GM12878 (cell line): ENCODE measurements at regions not wholly inside any gene's neighbourhood (a gene's known extent, or its start where the extent isn't known, plus 50 kb on each side); places are given as distances from the start of the nearest gene placed in this dataset.

Source experiments
- ATAC-seq: fragments of 200-7000 bp; cut with Tn5 transposase; 3 replicates; pipeline ENCODE4 v1.9.1; 2020; ENCODE audit warnings: mild to moderate bottlenecking, moderate library complexity
- BruUV-seq: library from RNA; stranded (reverse); fragments of 400-500 nt; replicated peaks from 2 replicates; lab custom pipeline; 2021; lab: Mats Ljungman, UMichigan
- CTCF ChIA-PET: fragments of 300-600 bp; sonication (Branson Sonifier 250); formaldehyde crosslinking; extraction: SDS; loops from one replicate; lab custom pipeline; 2021; ENCODE audit warnings: inconsistent platforms; lab: Yijun Ruan, JAX
- POLR2A ChIA-PET: fragments of 350-600 bp; formaldehyde crosslinking; extraction: SDS; loops from one replicate; lab custom pipeline; 2021; ENCODE audit warnings: inconsistent platforms; lab: Charles Lee
- RAD21 ChIA-PET: fragments of 300-600 bp; sonication (Branson Sonifier 250); formaldehyde crosslinking; loops from one replicate; lab custom pipeline; 2023; ENCODE audit warnings: antibody characterized with exemption; ENCODE audit not compliant: unreplicated experiment; lab: Charles Lee
- SMC1A ChIA-PET: fragments of 300-600 bp; sonication (Branson Sonifier 250); formaldehyde crosslinking; loops from one replicate; lab custom pipeline; 2023; ENCODE audit not compliant: unreplicated experiment, uncharacterized antibody; lab: Charles Lee
- DNase-seq: peaks from one replicate; pipeline ENCODE4 v3.0.0-alpha.2; 2011; ENCODE audit warnings: low read depth, low spot score
- FAIRE-seq: peaks from 3 replicates; lab custom pipeline; 2011; peaks lifted over from hg19 to GRCh38; lab: Jason Lieb, UNC
- H2AFZ ChIP-seq: 2 replicates; pipeline ENCODE4 v1.6.0; 2011; ENCODE audit warnings: low read depth, low read length, control low read depth; ENCODE audit not compliant: control insufficient read depth
- H3K27ac ChIP-seq: 2 replicates; pipeline ENCODE4 v1.5.1; 2011; ENCODE audit warnings: control low read depth; ENCODE audit not compliant: control insufficient read depth, insufficient read depth
- H3K27me3 ChIP-seq, 2 experiments: replicated peaks in 1 of 2; 2 replicates each; pipeline versions ENCODE4 v1.6.0 to v1.6.1; 2011; ENCODE audit warnings: low read length in 1 of 2; ENCODE audit not compliant: control insufficient read depth in 2 of 2, insufficient read depth in 2 of 2
- H3K36me3 ChIP-seq, 2 experiments: 2 replicates each; pipeline ENCODE4 v1.5.1; 2011; ENCODE audit warnings: low read length in 1 of 2; ENCODE audit not compliant: control insufficient read depth in 2 of 2, insufficient read depth in 2 of 2
- H3K4me1 ChIP-seq: 2 replicates; pipeline ENCODE4 v1.6.1; 2011; ENCODE audit warnings: mild to moderate bottlenecking, low read length, moderate library complexity, mixed read lengths; ENCODE audit not compliant: control insufficient read depth, insufficient read depth
- H3K4me2 ChIP-seq: 2 replicates; pipeline ENCODE4 v1.6.0; 2011; ENCODE audit warnings: control low read depth; ENCODE audit not compliant: control insufficient read depth, insufficient read depth
- H3K4me3 ChIP-seq: fragments of 200-600 bp; sonication (generic); 2 replicates; pipeline ENCODE4 v1.5.1; 2016
- H3K79me2 ChIP-seq: 2 replicates; pipeline ENCODE4 v1.6.0; 2011; ENCODE audit warnings: low read length; ENCODE audit not compliant: control insufficient read depth, insufficient read depth
- H3K9ac ChIP-seq: 2 replicates; pipeline ENCODE4 v1.8.0; 2011; ENCODE audit warnings: low read length, control low read depth, mixed read lengths; ENCODE audit not compliant: control insufficient read depth, insufficient read depth
- H3K9me3 ChIP-seq: replicated peaks from 3 replicates; pipeline ENCODE4 v1.5.1; 2011; ENCODE audit warnings: mild to moderate bottlenecking, low read length; ENCODE audit not compliant: control insufficient read depth, insufficient read depth
- H4K20me1 ChIP-seq: 2 replicates; pipeline ENCODE4 v1.6.0; 2011; ENCODE audit not compliant: control insufficient read depth, insufficient read depth
- BCL11A ChIP-seq: IDR thresholded peaks from 2 replicates; pipeline ENCODE4 v1.6.1; 2011; ENCODE audit warnings: low read depth, low read length
- BRCA1 ChIP-seq: IDR thresholded peaks from 2 replicates; pipeline ENCODE4 v1.6.1; 2011; ENCODE audit warnings: low read depth, low read length, improper control_type of control experiment
- E2F8 ChIP-seq: fragments of 450-650 bp; IDR thresholded peaks from 2 replicates; pipeline ENCODE4 v1.6.1; 2018; ENCODE audit warnings: mild to moderate bottlenecking, low read depth, moderate library complexity; ENCODE audit not compliant: partially characterized antibody
- EP300 ChIP-seq, 2 experiments: fragments of 150-350 bp in 1 of 2; IDR thresholded peaks; 2 replicates each; pipeline ENCODE4 v1.6.1; 2011 to 2012; ENCODE audit warnings: low read depth in 2 of 2, low read length in 2 of 2, borderline replicate concordance in 1 of 2, improper control_type of control experiment in 1 of 2, inconsistent platforms in 1 of 2; ENCODE audit not compliant: control insufficient read depth in 1 of 2
- ETV6 ChIP-seq, 2 experiments: fragments of 450-650 bp in 1 of 2; IDR thresholded peaks in 1 of 2; conservative IDR thresholded peaks in 1 of 2; 2 replicates each; pipeline ENCODE4 v1.6.1; 2014; ENCODE audit warnings: antibody characterized with exemption in 1 of 2, borderline replicate concordance in 1 of 2, low read depth in 1 of 2, mild to moderate bottlenecking in 1 of 2, moderate library complexity in 1 of 2
- HCFC1 ChIP-seq: fragments of 150-350 bp; IDR thresholded peaks from 2 replicates; pipeline ENCODE4 v1.6.1; 2014; ENCODE audit warnings: low read length
- MEF2B ChIP-seq: fragments of 450-650 bp; IDR thresholded peaks from 2 replicates; pipeline ENCODE4 v1.6.1; 2018; ENCODE audit warnings: mild to moderate bottlenecking, moderate library complexity; ENCODE audit not compliant: partially characterized antibody, poor library complexity, severe bottlenecking
- MYC ChIP-seq: IDR thresholded peaks from 2 replicates; pipeline ENCODE4 v1.6.1; 2011; ENCODE audit warnings: mild to moderate bottlenecking, low read length, moderate library complexity, inconsistent platforms; ENCODE audit not compliant: insufficient read depth, insufficient replicate concordance, insufficient read length, severe bottlenecking
- RUNX3 ChIP-seq: IDR thresholded peaks from 2 replicates; pipeline ENCODE4 v1.6.1; 2012; ENCODE audit warnings: low read length, inconsistent platforms
- SIX5 ChIP-seq: IDR thresholded peaks from 2 replicates; pipeline ENCODE4 v1.6.1; 2011; ENCODE audit warnings: mild to moderate bottlenecking, low read depth, low read length, moderate library complexity; ENCODE audit not compliant: severe bottlenecking
- SP1 ChIP-seq: IDR thresholded peaks from one replicate; pipeline ENCODE4 v1.6.1; 2011; ENCODE audit warnings: low read depth, low read length
- STAT1 ChIP-seq: fragments of 450-650 bp; conservative IDR thresholded peaks from 2 replicates; pipeline ENCODE4 v1.6.1; 2014; ENCODE audit warnings: antibody characterized with exemption, mild to moderate bottlenecking
- TCF12 ChIP-seq: IDR thresholded peaks from 2 replicates; pipeline ENCODE4 v1.6.1; 2011; ENCODE audit warnings: low read depth, mild to moderate bottlenecking, low read length
- USF1 ChIP-seq: IDR thresholded peaks from 2 replicates; pipeline ENCODE4 v1.6.1; 2011; ENCODE audit warnings: borderline replicate concordance, low read depth, mild to moderate bottlenecking, moderate library complexity, mixed read lengths, low read length; ENCODE audit not compliant: insufficient read depth; ENCODE audit errors: extremely low read length
- YBX1 ChIP-seq: fragments of 450-650 bp; IDR thresholded peaks from 2 replicates; pipeline ENCODE4 v1.6.1; 2016; ENCODE audit warnings: antibody characterized with exemption
- ZNF207 ChIP-seq: fragments of 450-650 bp; IDR thresholded peaks from 2 replicates; pipeline ENCODE4 v1.6.1; 2014; ENCODE audit warnings: antibody characterized with exemption, mild to moderate bottlenecking, borderline replicate concordance
- ZNF217 ChIP-seq: fragments of 450-650 bp; IDR thresholded peaks from 2 replicates; pipeline ENCODE4 v1.6.1; 2017; ENCODE audit warnings: antibody characterized with exemption, mild to moderate bottlenecking
- ZZZ3 ChIP-seq: IDR thresholded peaks from 2 replicates; pipeline ENCODE4 v1.6.1; 2011; ENCODE audit warnings: low read depth; ENCODE audit not compliant: control insufficient read depth, insufficient read length
- WGBS: methylation state at CpG from one replicate; pipeline ENCODE4 v1.1.6; 2016; ENCODE audit warnings: low lambda C conversion rate; ENCODE audit not compliant: insufficient replicate concordance, insufficient coverage; ENCODE audit errors: missing lambda C conversion rate; 5-methylcytosine and 5-hydroxymethylcytosine counted together
- in situ Hi-C: fragments of 300-500 bp; cut with MboI; formaldehyde crosslinking; loops from 9 replicates; pipeline ENCODE4 v1.14.3; 2018; ENCODE audit warnings: mixed read lengths
- intact Hi-C: fragments of 100-400 bp; cut with micrococcal nuclease; formaldehyde crosslinking; loops from one replicate; pipeline ENCODE4 v1.14.2; 2022; ENCODE audit not compliant: unreplicated experiment
- TF ChIP-seq, protein P1 (sequence below): fragments of 450-650 bp; IDR thresholded peaks from 2 replicates; pipeline ENCODE4 v1.6.1; 2016; ENCODE audit warnings: mild to moderate bottlenecking, moderate library complexity, borderline replicate concordance

GRCh38 chr2:16187482-16187817 is 247.1 kb downstream of the MYCN start:
- H3K4me1 ChIP-seq = no peaks in the 10 kb centered on the region
- intact Hi-C loops (no loop called here), in situ Hi-C loops (no loop called here)
- CTCF ChIA-PET = no interaction called here
- H4K20me1 ChIP-seq = no peaks in the 10 kb centered on the region
- no peaks in the 10 kb centered on the region for H3K9me3 ChIP-seq
- H3K36me3 ChIP-seq = no peaks in the 10 kb centered on the region
- POLR2A ChIA-PET = no interaction called here
- no peaks in the 10 kb centered on the region; a peak in 1 of 4 replicates for H3K27me3 ChIP-seq
- H3K79me2 ChIP-seq = no peaks in the 10 kb centered on the region
- H3K4me2 ChIP-seq = no peak overlapping the region
- SMC1A ChIA-PET = no interaction called here
- H3K4me3 ChIP-seq = no peak overlapping the region
- FAIRE-seq (no peak), DNase-seq (no peak), ATAC-seq (no peak)
- 6% methylated on average over 3 of the region's 3 CpGs for WGBS
- no peak overlapping the region for H3K27ac ChIP-seq
- BruUV-seq = no TSS peak
- RAD21 ChIA-PET = no interaction called here
- no peak overlapping the region for H2AFZ ChIP-seq
- no peak overlapping the region for H3K9ac ChIP-seq
- TF ChIP-seq SIX5 (no peak), EP300 (IDR thresholded peaks at IDR 0.05; ENCODE audit: borderline replicate concordance in 1 of 2, control insufficient read depth in 1 of 2, low read depth in 2 of 2, low read length in 2 of 2) (no peak), ETV6 (conservative IDR thresholded peaks at IDR 0.05 in 1 of 2, IDR thresholded peaks at IDR 0.05 in 1 of 2; ENCODE audit: borderline replicate concordance in 1 of 2, low read depth in 1 of 2) (no peak), ZZZ3 (no peak), MYC (no peak), SP1 (no peak), BCL11A (no peak), ZNF217 (no peak), USF1 (no peak), ZNF207 (no peak), E2F8 (no peak), TCF12 (no peak), STAT1 (no peak), HCFC1 (no peak), RUNX3 (no peak), BRCA1 (no peak), MEF2B (no peak), YBX1 (no peak)
- TF ChIP-seq, protein P1, sequence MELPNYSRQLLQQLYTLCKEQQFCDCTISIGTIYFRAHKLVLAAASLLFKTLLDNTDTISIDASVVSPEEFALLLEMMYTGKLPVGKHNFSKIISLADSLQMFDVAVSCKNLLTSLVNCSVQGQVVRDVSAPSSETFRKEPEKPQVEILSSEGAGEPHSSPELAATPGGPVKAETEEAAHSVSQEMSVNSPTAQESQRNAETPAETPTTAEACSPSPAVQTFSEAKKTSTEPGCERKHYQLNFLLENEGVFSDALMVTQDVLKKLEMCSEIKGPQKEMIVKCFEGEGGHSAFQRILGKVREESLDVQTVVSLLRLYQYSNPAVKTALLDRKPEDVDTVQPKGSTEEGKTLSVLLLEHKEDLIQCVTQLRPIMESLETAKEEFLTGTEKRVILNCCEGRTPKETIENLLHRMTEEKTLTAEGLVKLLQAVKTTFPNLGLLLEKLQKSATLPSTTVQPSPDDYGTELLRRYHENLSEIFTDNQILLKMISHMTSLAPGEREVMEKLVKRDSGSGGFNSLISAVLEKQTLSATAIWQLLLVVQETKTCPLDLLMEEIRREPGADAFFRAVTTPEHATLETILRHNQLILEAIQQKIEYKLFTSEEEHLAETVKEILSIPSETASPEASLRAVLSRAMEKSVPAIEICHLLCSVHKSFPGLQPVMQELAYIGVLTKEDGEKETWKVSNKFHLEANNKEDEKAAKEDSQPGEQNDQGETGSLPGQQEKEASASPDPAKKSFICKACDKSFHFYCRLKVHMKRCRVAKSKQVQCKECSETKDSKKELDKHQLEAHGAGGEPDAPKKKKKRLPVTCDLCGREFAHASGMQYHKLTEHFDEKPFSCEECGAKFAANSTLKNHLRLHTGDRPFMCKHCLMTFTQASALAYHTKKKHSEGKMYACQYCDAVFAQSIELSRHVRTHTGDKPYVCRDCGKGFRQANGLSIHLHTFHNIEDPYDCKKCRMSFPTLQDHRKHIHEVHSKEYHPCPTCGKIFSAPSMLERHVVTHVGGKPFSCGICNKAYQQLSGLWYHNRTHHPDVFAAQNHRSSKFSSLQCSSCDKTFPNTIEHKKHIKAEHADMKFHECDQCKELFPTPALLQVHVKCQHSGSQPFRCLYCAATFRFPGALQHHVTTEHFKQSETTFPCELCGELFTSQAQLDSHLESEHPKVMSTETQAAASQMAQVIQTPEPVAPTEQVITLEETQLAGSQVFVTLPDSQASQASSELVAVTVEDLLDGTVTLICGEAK = no peak
- TF ChIP-seq, all 136 proteins: peak for 0
